DOHH2 (cell line): ENCODE measurements at regions not wholly inside any gene's neighbourhood (a gene's known extent, or its start where the extent isn't known, plus 50 kb on each side); places are given as distances from the start of the nearest gene placed in this dataset.

Experiments
- EZH2phosphoT487 ChIP-seq: fragments of 200-600 bp; sonication (generic); IDR thresholded peaks from 2 replicates; pipeline ENCODE4 v1.6.1; 2017; ENCODE audit warnings: borderline replicate concordance, mild to moderate bottlenecking, antibody characterized with exemption, low read length, moderate library complexity, mixed read lengths
- TF ChIP-seq, protein P1 (sequence below): fragments of 200-600 bp; sonication (generic); IDR thresholded peaks from one replicate; pipeline ENCODE4 v1.5.1; 2014; ENCODE audit warnings: antibody characterized with exemption, mild to moderate bottlenecking, low read depth, low read length; ENCODE audit not compliant: poor library complexity, severe bottlenecking

DNA sequence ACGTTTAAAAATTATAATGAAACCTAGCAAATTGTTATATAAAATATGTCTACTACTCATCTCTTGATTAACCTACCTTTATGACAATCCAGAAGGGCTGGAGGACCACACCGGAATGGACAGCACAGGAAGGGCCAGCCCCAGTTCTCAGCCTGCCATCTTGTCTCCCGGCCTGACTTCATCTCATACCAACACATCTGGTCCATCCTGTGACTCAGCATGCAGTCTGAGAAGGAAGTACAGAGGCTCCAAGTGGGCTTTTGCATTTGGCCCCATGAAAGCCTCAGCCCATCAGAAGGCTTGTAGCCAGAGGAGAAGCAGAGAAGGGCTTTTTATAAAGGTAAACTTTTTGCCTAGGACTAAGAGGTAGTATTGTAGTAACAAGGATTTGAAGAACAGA, 436.6 kb downstream of the MRPL39 start:
- TF ChIP-seq, protein P1, sequence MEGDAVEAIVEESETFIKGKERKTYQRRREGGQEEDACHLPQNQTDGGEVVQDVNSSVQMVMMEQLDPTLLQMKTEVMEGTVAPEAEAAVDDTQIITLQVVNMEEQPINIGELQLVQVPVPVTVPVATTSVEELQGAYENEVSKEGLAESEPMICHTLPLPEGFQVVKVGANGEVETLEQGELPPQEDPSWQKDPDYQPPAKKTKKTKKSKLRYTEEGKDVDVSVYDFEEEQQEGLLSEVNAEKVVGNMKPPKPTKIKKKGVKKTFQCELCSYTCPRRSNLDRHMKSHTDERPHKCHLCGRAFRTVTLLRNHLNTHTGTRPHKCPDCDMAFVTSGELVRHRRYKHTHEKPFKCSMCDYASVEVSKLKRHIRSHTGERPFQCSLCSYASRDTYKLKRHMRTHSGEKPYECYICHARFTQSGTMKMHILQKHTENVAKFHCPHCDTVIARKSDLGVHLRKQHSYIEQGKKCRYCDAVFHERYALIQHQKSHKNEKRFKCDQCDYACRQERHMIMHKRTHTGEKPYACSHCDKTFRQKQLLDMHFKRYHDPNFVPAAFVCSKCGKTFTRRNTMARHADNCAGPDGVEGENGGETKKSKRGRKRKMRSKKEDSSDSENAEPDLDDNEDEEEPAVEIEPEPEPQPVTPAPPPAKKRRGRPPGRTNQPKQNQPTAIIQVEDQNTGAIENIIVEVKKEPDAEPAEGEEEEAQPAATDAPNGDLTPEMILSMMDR: no peak
- TF ChIP-seq EZH2phosphoT487: no peak
